ENCODE measurements at regions not wholly inside any gene's neighbourhood (a gene's known extent, or its start where the extent isn't known, plus 50 kb on each side); places are given as distances from the start of the nearest gene placed in this dataset.

GRCh38 chr3:194941360-194941955 is 255.8 kb downstream of the FAM43A start:
- Histone ChIP-seq H3K4me3 (replicated peaks in 1 of 3) (no peak overlapping the region), H3K4me1 (peaks cover 0 to 4% of the 10 kb centered on the region in 2 donors), H3K9me3 (no peaks in the 10 kb centered on the region), H3K27me3 (no peaks in the 10 kb centered on the region), H3K36me3 (no peaks in the 10 kb centered on the region), H3K27ac (no peak overlapping the region)
- no peak for TF ChIP-seq CTCF (IDR thresholded peaks at IDR 0.05)
- no peak for TF ChIP-seq POLR2A (IDR thresholded peaks at IDR 0.05)
- no peak for DNase-seq
- 81 to 83% methylated on average over 8 to 9 of the region's 9 CpGs for WGBS, 2 donors
- intact Hi-C loops (cut with DNase I), result no loop called here

GRCh38 chr3:194941956-194942511 is 256.4 kb downstream of the FAM43A start:
- no peaks in the 10 kb centered on the region for H3K27me3 ChIP-seq
- intact Hi-C loops (cut with DNase I), result no loop called here
- no peak overlapping the region for H3K27ac ChIP-seq
- H3K4me1 ChIP-seq, result peaks cover 0 to 4% of the 10 kb centered on the region in 2 donors
- H3K4me3 ChIP-seq (replicated peaks in 1 of 3), result no peak overlapping the region
- no peaks in the 10 kb centered on the region for H3K9me3 ChIP-seq
- no peak for DNase-seq
- H3K36me3 ChIP-seq, result no peaks in the 10 kb centered on the region
- WGBS, 2 donors, result 73 to 84% methylated on average over 9 of the region's 9 CpGs
- no peak for TF ChIP-seq CTCF (IDR thresholded peaks at IDR 0.05)
- TF ChIP-seq POLR2A (IDR thresholded peaks at IDR 0.05), result no peak

GRCh38 chr3:194944526-194944925 is 258.8 kb downstream of the FAM43A start:
- Histone ChIP-seq H3K36me3 (no peaks in the 10 kb centered on the region), H3K27me3 (no peaks in the 10 kb centered on the region), H3K9me3 (no peaks in the 10 kb centered on the region), H3K4me3 (replicated peaks in 1 of 3) (no peak overlapping the region), H3K4me1 (no peaks in the 10 kb centered on the region), H3K27ac (no peak overlapping the region)
- intact Hi-C loops (cut with DNase I), result no loop called here
- 84 to 97% methylated on average over 11 of the region's 11 CpGs for WGBS, 2 donors
- DNase-seq, result no peak
- TF ChIP-seq CTCF (IDR thresholded peaks at IDR 0.05) (no peak), POLR2A (IDR thresholded peaks at IDR 0.05) (no peak)

- no peak overlapping the region for H3K27ac ChIP-seq
- no peak for DNase-seq
- no peaks in the 10 kb centered on the region for H3K4me1 ChIP-seq
- 83 to 86% methylated on average over 13 of the region's 13 CpGs for WGBS, 2 donors
- no peaks in the 10 kb centered on the region for H3K9me3 ChIP-seq
- TF ChIP-seq CTCF (IDR thresholded peaks at IDR 0.05), result no peak
- TF ChIP-seq POLR2A (IDR thresholded peaks at IDR 0.05), result no peak
- H3K4me3 ChIP-seq (replicated peaks in 1 of 3), result no peak overlapping the region
- H3K27me3 ChIP-seq, result no peaks in the 10 kb centered on the region
- H3K36me3 ChIP-seq, result no peaks in the 10 kb centered on the region
- intact Hi-C loops (cut with DNase I), result no loop called here
Observed at GRCh38 chr3:194945508-194945907, 259.8 kb downstream of the FAM43A start.

GRCh38 chr3:194946091-194946490 is 260.4 kb downstream of the FAM43A start:
- Histone ChIP-seq H3K4me1 (no peaks in the 10 kb centered on the region), H3K9me3 (no peaks in the 10 kb centered on the region), H3K4me3 (replicated peaks in 1 of 3) (no peak overlapping the region), H3K36me3 (no peaks in the 10 kb centered on the region), H3K27me3 (no peaks in the 10 kb centered on the region), H3K27ac (no peak overlapping the region)
- TF ChIP-seq CTCF (IDR thresholded peaks at IDR 0.05), result no peak
- no peak for DNase-seq
- intact Hi-C loops (cut with DNase I), result no loop called here
- 89% methylated on average over 9 of the region's 9 CpGs for WGBS, 2 donors

Data from thyroid gland (tissue), 4 donors.